Muscle layer of duodenum (tissue), 2 donors: ENCODE measurements at regions not wholly inside any gene's neighbourhood (a gene's known extent, or its start where the extent isn't known, plus 50 kb on each side); places are given as distances from the start of the nearest gene placed in this dataset.

Experiments used
- H3K27ac ChIP-seq: one replicate; pipeline ENCODE4 v1.7.0; 2013; ENCODE audit warnings: mild to moderate bottlenecking, low read length
- H3K27me3 ChIP-seq: one replicate; pipeline ENCODE4 v1.7.0; 2013; ENCODE audit warnings: low read depth, mild to moderate bottlenecking, control low read depth, low read length
- H3K36me3 ChIP-seq, 2 donors: one replicate each; pipeline ENCODE4 v1.7.0; 2013; ENCODE audit warnings: low read length in 2 of 2, control low read depth in 1 of 2, mild to moderate bottlenecking in 1 of 2; ENCODE audit not compliant: insufficient read depth in 2 of 2, control insufficient read depth in 1 of 2
- H3K4me1 ChIP-seq, 2 donors: one replicate each; pipeline ENCODE4 v1.7.0; 2013; ENCODE audit warnings: low read length in 2 of 2, mild to moderate bottlenecking in 2 of 2, control low read depth in 1 of 2, moderate library complexity in 1 of 2; ENCODE audit not compliant: insufficient read depth in 2 of 2, control insufficient read depth in 1 of 2
- H3K4me3 ChIP-seq, 2 donors: one replicate each; pipeline ENCODE4 v1.7.0; 2013; ENCODE audit warnings: low read length in 2 of 2, low read depth in 1 of 2, mild to moderate bottlenecking in 1 of 2
- H3K9me3 ChIP-seq, 2 donors: one replicate each; pipeline ENCODE4 v1.7.0; 2013; ENCODE audit warnings: low read length in 2 of 2, control low read depth in 1 of 2, mild to moderate bottlenecking in 1 of 2; ENCODE audit not compliant: control insufficient read depth in 1 of 2
- donor health status: healthy.

GRCh38 chr1:214186103-214186824 is 94.7 kb upstream of the SMYD2 start:
- Histone ChIP-seq H3K9me3 (peaks cover 4 to 6% of the 10 kb centered on the region in 2 donors), H3K4me3 (no peak overlapping the region), H3K36me3 (no peaks in the 10 kb centered on the region), H3K27me3 (peaks cover 23% of the 10 kb centered on the region), H3K27ac (no peak overlapping the region), H3K4me1 (peaks cover 0 to 7% of the 10 kb centered on the region in 2 donors)

- H3K4me3 ChIP-seq, result peak overlapping the region in 1 of 2 donors; percentile 49
- H3K4me1 ChIP-seq, result peaks cover 0 to 7% of the 10 kb centered on the region in 2 donors
- no peaks in the 10 kb centered on the region for H3K36me3 ChIP-seq
- H3K27me3 ChIP-seq, result peaks cover 23% of the 10 kb centered on the region
- H3K9me3 ChIP-seq, result peaks cover 4 to 6% of the 10 kb centered on the region in 2 donors
- no peak overlapping the region for H3K27ac ChIP-seq
These were observed 93.6 kb upstream of the SMYD2 start for GRCh38 chr1:214187121-214187900.

- H3K4me1 ChIP-seq, result peaks cover 0 to 7% of the 10 kb centered on the region in 2 donors
- peaks cover 0 to 4% of the 10 kb centered on the region in 2 donors for H3K9me3 ChIP-seq
- no peak overlapping the region for H3K27ac ChIP-seq
- peaks cover 23% of the 10 kb centered on the region for H3K27me3 ChIP-seq
- no peaks in the 10 kb centered on the region for H3K36me3 ChIP-seq
- H3K4me3 ChIP-seq, result no peak overlapping the region
These were observed 93.0 kb upstream of the SMYD2 start for GRCh38 chr1:214187933-214188332.

GRCh38 chr1:214188835-214189234 is 92.1 kb upstream of the SMYD2 start:
- no peaks in the 10 kb centered on the region for H3K9me3 ChIP-seq
- H3K4me3 ChIP-seq, result no peak overlapping the region
- peaks cover 0 to 7% of the 10 kb centered on the region in 2 donors for H3K4me1 ChIP-seq
- H3K27me3 ChIP-seq, result peaks cover 20% of the 10 kb centered on the region
- H3K36me3 ChIP-seq, result no peaks in the 10 kb centered on the region
- H3K27ac ChIP-seq, result no peak overlapping the region

GRCh38 chr1:214192825-214193643 is 87.9 kb upstream of the SMYD2 start:
- Histone ChIP-seq H3K4me1 (no peaks in the 10 kb centered on the region), H3K36me3 (no peaks in the 10 kb centered on the region), H3K4me3 (no peak overlapping the region), H3K27me3 (peaks cover 5% of the 10 kb centered on the region), H3K27ac (no peak overlapping the region), H3K9me3 (no peaks in the 10 kb centered on the region)

GRCh38 chr1:214193691-214194090 is 87.3 kb upstream of the SMYD2 start:
- Histone ChIP-seq H3K27me3 (no peaks in the 10 kb centered on the region), H3K4me1 (no peaks in the 10 kb centered on the region), H3K9me3 (no peaks in the 10 kb centered on the region), H3K27ac (no peak overlapping the region), H3K36me3 (no peaks in the 10 kb centered on the region), H3K4me3 (no peak overlapping the region)

- H3K9me3 ChIP-seq, result no peaks in the 10 kb centered on the region
- no peaks in the 10 kb centered on the region for H3K4me1 ChIP-seq
- H3K27me3 ChIP-seq, result no peaks in the 10 kb centered on the region
- H3K4me3 ChIP-seq, result no peak overlapping the region
- H3K27ac ChIP-seq, result no peak overlapping the region
- H3K36me3 ChIP-seq, result no peaks in the 10 kb centered on the region
These were observed 82.4 kb upstream of the SMYD2 start for GRCh38 chr1:214198571-214198970.

- Histone ChIP-seq H3K4me3 (no peak overlapping the region), H3K36me3 (no peaks in the 10 kb centered on the region), H3K27ac (no peak overlapping the region), H3K27me3 (no peaks in the 10 kb centered on the region), H3K9me3 (no peaks in the 10 kb centered on the region), H3K4me1 (no peaks in the 10 kb centered on the region)
These were observed 81.4 kb upstream of the SMYD2 start for GRCh38 chr1:214199585-214199984.

- Histone ChIP-seq H3K4me1 (no peaks in the 10 kb centered on the region), H3K36me3 (no peaks in the 10 kb centered on the region), H3K4me3 (no peak overlapping the region), H3K9me3 (no peaks in the 10 kb centered on the region), H3K27ac (no peak overlapping the region), H3K27me3 (no peaks in the 10 kb centered on the region)
These were observed 78.0 kb upstream of the SMYD2 start for GRCh38 chr1:214202992-214203391.

GRCh38 chr1:214205053-214205452 is 75.9 kb upstream of the SMYD2 start:
- no peaks in the 10 kb centered on the region for H3K9me3 ChIP-seq
- H3K36me3 ChIP-seq, result no peaks in the 10 kb centered on the region
- H3K4me3 ChIP-seq, result no peak overlapping the region
- H3K27me3 ChIP-seq, result no peaks in the 10 kb centered on the region
- no peak overlapping the region for H3K27ac ChIP-seq
- H3K4me1 ChIP-seq, result no peaks in the 10 kb centered on the region

GRCh38 chr1:214208460-214208859 is 72.5 kb upstream of the SMYD2 start:
- Histone ChIP-seq H3K4me3 (no peak overlapping the region), H3K36me3 (no peaks in the 10 kb centered on the region), H3K9me3 (no peaks in the 10 kb centered on the region), H3K27me3 (no peaks in the 10 kb centered on the region), H3K4me1 (no peaks in the 10 kb centered on the region), H3K27ac (no peak overlapping the region)
